GM20431 (cell line): ENCODE measurements at regions not wholly inside any gene's neighbourhood (a gene's known extent, or its start where the extent isn't known, plus 50 kb on each side); places are given as distances from the start of the nearest gene placed in this dataset.

Experiments used
- in situ Hi-C: fragments of 300-500 bp; cut with MseI, MboI; formaldehyde crosslinking; loops from one replicate; pipeline ENCODE4 v1.15.0; 2020; ENCODE audit warnings: low sequenced_read_pairs; ENCODE audit not compliant: unreplicated experiment

GRCh38 chr7:13309535-13309934, 622.1 kb downstream of the ARL4A start:
- in situ Hi-C loops: no loop called here

DNA sequence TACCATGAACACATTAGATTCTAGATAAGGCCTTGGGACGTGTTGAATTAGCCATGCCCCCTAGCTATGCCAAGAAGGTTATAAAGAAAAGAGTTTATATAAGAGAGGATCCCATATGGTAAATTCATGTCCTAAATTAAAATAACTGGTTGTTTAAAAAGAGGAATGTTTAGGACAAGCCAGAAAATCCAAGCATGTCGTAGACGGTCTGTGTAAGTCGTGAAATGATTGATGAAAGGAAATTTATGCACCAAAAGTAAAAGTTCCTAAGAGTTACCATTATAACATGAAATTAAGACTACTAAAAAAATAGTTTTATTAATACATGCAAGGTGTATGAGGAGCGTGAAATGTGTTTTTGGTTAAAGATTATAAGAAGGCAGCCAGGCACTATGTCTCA, 624.9 kb downstream of the ARL4A start:
- in situ Hi-C loops: no loop called here

DNA sequence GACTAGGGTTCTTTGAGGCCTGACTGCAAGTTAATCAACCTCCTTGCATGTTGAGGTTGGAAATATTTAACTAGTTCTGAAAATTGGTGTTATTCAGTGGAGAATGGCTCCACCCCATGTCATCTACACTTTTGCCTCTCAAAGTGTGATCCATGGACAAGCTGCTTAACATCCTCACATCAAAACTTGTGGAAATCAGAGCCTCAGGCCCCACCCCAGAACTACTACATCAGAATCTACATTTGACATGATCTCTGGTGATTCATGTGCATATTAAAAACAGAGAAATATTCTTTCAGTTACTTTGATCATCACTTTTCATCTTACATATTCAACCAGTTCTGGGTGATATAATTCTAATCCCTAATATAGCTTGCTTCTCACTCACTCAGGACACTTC, 632.9 kb downstream of the ARL4A start:
- in situ Hi-C loops: no loop called here

DNA sequence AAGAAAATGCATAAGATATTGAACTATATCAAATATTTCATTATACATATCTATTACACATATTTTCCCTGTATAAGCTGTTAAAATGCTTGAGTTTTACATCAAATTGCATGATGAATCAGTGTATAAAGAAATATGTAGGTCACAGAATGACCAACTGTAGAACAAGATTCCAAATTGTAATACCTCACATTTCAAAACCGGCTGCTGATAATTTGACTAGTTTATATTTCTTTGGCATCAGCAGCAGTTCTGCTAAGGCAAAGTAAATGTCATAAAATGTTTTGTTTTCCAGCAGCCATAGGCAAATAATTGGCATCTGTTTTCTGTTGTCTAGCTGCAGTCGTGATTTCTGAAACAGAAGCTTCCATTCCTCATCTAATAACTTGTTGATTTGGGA, 633.9 kb downstream of the ARL4A start:
- in situ Hi-C loops: no loop called here

GRCh38 chr7:13322126-13322525, 634.7 kb downstream of the ARL4A start:
- in situ Hi-C loops: no loop called here

DNA sequence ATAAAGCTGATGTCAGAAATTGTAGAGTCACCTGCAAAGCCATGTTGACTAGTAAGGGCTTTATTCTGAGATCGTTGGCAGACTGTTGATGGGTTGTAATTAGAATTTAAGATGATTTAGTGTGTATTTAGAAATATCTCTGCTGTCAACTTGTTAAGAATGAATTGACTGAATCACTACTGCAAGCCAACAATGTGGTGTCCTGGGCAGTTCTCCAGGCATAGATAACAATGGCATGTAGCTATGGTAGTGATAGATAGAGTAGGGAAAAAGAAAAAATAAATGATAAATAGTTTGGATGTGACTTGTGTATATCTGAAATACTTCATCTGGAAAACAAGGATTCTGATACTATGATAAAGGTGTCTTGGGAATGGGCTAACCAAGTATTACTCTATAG, 640.2 kb downstream of the ARL4A start:
- in situ Hi-C loops: no loop called here

- in situ Hi-C loops: no loop called here
Observed at GRCh38 chr7:13333371-13333770, 645.9 kb downstream of the ARL4A start.

GRCh38 chr7:13336227-13336626, 648.8 kb downstream of the ARL4A start:
- in situ Hi-C loops: no loop called here

DNA sequence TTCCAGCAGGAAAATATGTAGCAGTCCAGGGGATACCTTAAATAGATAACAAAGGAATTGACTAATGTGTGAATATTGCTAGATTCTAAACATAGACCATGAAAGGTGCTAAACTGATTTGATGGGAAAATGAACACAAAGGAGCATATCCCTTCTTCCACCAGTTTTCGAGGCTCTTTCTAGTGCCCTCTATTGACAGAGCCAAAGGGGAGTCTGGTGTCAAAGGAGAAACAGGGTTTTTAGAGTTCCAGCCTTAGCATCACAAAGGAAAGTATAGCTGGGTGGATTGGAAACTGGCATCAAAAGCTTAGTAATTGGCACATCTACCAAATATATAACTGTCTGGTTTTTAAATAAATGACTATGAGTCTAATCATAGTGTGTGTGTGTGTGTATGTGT, 636.8 kb downstream of the ETV1 start:
- in situ Hi-C loops: no loop called here

- in situ Hi-C loops: no loop called here
Observed at GRCh38 chr7:13359656-13360055, 629.8 kb downstream of the ETV1 start.

DNA sequence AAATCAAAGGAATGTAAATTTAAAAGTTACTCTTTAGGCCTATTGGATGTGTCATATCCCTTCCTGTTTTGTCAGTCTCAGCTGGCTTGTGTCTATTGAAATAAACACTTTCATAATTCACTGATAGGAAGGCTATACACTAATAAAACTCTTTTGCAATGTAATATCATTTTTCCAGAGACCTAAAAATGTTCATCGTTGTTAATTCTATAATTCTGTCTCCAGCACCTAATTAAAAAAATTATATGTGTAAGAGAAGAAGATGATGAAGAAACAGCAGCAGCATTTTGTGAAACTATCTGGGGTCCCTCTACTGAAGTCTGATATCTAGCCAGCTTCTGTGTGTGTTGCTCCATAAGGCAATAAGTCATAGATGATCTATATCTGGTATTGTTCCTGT, 602.7 kb downstream of the ETV1 start:
- in situ Hi-C loops: no loop called here

- in situ Hi-C loops: no loop called here
Observed at GRCh38 chr7:13407911-13408310, 581.6 kb downstream of the ETV1 start.

DNA sequence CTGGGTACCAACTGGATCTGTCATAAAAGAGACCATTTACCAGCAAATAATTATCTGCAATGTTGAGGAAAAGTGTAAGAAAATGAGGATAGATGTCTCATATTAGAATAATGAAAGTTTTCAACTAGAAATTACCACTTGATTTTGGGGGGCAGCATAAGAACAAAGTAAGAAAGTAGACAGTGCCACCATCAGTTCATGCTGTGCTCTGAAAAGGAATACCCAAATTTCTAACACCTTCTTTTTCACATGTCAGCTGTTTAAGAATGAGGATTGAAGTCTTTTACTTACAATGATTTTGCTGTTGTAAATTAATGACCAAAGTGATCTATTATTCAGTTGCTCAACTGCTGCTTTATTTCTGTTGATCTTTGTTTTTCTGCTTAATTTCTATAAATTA, 578.3 kb downstream of the ETV1 start:
- in situ Hi-C loops: no loop called here

DNA sequence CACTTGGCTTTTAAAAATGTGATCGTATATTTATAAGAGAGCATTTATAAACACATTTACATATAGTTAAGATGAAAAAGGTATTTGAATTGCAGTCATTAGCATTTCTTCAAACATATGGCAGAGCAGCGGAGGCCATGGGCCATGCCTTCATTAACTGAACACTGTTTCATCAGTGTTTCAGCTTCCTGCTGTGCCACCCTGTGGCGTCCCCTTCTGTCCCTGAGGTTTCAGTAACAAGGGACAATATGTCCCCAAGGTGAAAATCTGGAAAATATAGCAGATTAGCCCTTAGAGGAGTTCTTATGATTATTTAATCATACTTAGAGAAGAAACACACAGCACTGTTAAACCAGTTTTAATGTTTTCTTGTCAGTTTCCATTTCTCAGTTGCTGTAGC, 577.8 kb downstream of the ETV1 start:
- in situ Hi-C loops: no loop called here

DNA sequence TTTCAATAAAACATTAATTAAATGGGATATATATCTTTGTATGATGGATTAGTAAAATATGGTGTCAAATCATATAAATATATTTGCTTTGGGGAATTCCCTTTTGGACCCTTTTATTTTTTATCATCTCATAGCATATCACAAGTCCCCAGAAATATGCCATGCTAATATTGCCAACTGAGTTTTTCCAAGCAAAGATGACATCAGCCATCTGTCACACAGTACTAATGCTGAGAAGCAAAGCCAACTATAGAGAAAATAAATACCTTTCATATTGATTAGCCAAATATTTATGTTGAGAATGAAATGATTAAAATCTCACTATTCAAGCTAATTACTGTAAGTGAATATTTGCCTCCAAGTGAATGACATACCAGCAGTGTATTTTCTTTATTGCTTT, 575.3 kb downstream of the ETV1 start:
- in situ Hi-C loops: no loop called here

GRCh38 chr7:13414661-13415107, 574.8 kb downstream of the ETV1 start:
- in situ Hi-C loops: no loop called here

GRCh38 chr7:13416071-13416470, 573.4 kb downstream of the ETV1 start:
- in situ Hi-C loops: no loop called here

DNA sequence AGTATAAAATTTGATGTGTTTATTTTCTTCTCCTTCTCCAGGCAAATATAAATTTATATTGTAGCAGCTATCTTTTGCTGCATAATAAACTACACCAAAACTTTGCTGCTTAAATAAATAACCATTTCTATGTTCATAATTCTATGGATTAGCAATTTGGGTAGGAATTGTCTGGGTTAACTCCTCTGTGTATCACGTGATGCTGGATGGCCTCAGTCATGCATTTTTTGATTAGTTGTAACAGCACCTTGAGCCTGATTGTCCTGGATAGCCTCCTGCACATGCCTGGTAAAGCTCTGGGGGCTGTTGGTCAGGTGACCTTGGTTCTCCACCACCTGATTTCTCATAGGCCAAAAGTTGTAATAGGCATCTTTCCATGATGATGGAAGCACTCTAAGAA, 572.9 kb downstream of the ETV1 start:
- in situ Hi-C loops: no loop called here

DNA sequence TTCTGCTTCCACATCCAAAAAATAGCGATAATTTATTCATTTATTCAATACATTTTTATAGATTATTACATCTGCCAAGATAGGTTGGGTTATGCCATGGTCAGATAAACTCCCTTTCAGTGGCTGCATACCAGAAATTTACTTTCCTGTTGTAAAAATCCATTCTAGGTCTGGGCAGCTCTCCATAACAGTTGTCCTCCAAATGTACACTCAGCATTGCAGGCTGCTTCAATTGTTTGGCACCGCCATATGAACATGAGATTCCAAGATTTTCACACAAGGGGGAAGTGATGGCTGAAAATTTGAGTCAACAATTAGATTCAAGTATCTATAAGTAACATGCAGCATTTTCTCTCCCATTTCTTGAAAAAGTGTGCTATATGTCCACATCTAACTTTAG, 568.7 kb downstream of the ETV1 start:
- in situ Hi-C loops: no loop called here

- in situ Hi-C loops: no loop called here
Observed at GRCh38 chr7:13421776-13422175, 567.7 kb downstream of the ETV1 start.

GRCh38 chr7:13433946-13434345, 555.5 kb downstream of the ETV1 start:
- in situ Hi-C loops: no loop called here

DNA sequence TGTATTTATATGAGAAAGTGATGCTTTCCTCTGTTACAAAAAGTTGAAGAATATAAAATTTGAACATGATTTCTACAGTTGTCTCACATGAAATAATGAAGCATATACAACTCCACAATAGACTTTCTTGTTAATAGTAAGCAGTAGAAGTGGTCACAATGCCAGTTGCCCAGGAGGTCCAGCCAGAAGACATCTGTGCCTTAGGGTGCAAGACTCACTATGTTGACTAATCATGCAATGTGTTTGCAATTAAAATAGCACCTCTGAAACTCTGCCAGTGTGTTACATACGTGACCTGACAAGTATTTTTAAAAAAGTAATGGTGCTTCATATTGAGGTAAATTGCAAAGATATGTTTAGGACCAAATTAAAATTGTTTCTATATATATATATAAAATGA, 547.2 kb downstream of the ETV1 start:
- in situ Hi-C loops: no loop called here

DNA sequence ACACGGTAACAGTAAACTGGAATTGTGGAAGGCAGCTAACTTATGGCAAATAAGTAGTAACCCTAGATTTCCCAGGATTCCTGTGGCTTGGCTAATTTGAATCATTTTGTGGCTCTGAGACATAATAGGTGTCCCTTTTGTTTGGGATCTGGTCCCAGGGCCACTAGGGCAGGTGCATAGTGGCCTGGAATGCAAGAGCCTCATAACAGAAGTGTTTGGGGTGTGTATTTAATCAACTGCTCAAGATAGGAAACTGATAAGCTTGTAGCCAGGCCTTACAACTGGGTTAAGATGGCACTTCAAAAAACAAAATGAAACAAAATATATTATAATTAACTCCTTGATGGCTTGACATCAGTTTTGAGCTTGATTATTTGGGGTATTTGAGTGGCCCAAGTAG, 541.8 kb downstream of the ETV1 start:
- in situ Hi-C loops: no loop called here
